ENCODE measurements at regions not wholly inside any gene's neighbourhood (a gene's known extent, or its start where the extent isn't known, plus 50 kb on each side); places are given as distances from the start of the nearest gene placed in this dataset.

GRCh38 chr4:111775556-111776297, 369.5 kb upstream of the FAM241A start:
- no peak for DNase-seq

GRCh38 chr4:111776561-111776960, 368.7 kb upstream of the FAM241A start:
- no peak for DNase-seq

GRCh38 chr4:111778543-111778942, 366.7 kb upstream of the FAM241A start:
- DNase-seq: no peak

GRCh38 chr4:111780965-111781364, 364.3 kb upstream of the FAM241A start:
- no peak for DNase-seq

- no peak for DNase-seq
These were observed 363.6 kb upstream of the FAM241A start for GRCh38 chr4:111781611-111782010.

GRCh38 chr4:111788099-111788498, 357.2 kb upstream of the FAM241A start:
- DNase-seq: no peak

- DNase-seq: no peak
These were observed 355.2 kb upstream of the FAM241A start for GRCh38 chr4:111789901-111790640.

GRCh38 chr4:111792632-111793031, 352.6 kb upstream of the FAM241A start:
- no peak for DNase-seq

- DNase-seq: no peak
These were observed 351.7 kb upstream of the FAM241A start for GRCh38 chr4:111793433-111794091.

- DNase-seq: no peak
These were observed 347.6 kb upstream of the FAM241A start for GRCh38 chr4:111797455-111798163.

- no peak for DNase-seq
These were observed 346.4 kb upstream of the FAM241A start for GRCh38 chr4:111798840-111799239.

GRCh38 chr4:111800551-111800950, 344.7 kb upstream of the FAM241A start:
- no peak for DNase-seq

- no peak for DNase-seq
These were observed 343.1 kb upstream of the FAM241A start for GRCh38 chr4:111802191-111802590.

- DNase-seq: no peak
These were observed 338.9 kb upstream of the FAM241A start for GRCh38 chr4:111806331-111806730.

GRCh38 chr4:111807576-111807975, 337.7 kb upstream of the FAM241A start:
- DNase-seq: no peak

GRCh38 chr4:111808174-111808573, 337.1 kb upstream of the FAM241A start:
- no peak for DNase-seq

- DNase-seq: no peak
These were observed 333.6 kb upstream of the FAM241A start for GRCh38 chr4:111811661-111812060.

- no peak for DNase-seq
These were observed 333.1 kb upstream of the FAM241A start for GRCh38 chr4:111812114-111812513.

GRCh38 chr4:111812760-111813159, 332.5 kb upstream of the FAM241A start:
- DNase-seq: no peak

GRCh38 chr4:111813555-111814140, 331.6 kb upstream of the FAM241A start:
- no peak for DNase-seq

GRCh38 chr4:111814961-111815360, 330.3 kb upstream of the FAM241A start:
- DNase-seq: no peak

- no peak for DNase-seq
These were observed 323.9 kb upstream of the FAM241A start for GRCh38 chr4:111821342-111821741.

GRCh38 chr4:111836601-111837000, 308.7 kb upstream of the FAM241A start:
- DNase-seq: peak; percentile 1
